ENCODE measurements at regions not wholly inside any gene's neighbourhood (a gene's known extent, or its start where the extent isn't known, plus 50 kb on each side); places are given as distances from the start of the nearest gene placed in this dataset.

DNA sequence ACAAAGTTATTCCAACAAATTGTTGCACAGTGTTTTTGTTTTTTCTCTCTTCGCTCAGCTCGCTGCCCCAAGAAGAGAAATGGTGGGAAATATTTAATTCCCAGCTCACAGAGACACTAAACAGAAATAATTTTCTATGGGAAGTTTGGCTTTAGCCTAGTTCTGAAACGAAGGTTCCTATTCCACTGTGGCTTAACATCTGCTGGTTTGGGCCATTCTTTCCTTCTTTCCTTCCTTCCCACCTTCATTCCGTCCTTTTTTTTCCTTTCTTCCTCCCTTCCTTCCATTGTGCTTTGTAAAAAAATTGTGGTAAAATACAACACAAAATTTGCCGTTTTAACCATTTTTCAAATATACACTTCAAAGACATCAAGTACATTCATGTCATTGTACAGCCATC is 393.5 kb upstream of the SOX9 start:
- H3K9me3 ChIP-seq (replicated peaks; ENCODE audit: control insufficient read depth, insufficient read depth, low read length), result peaks cover 4% of the 10 kb centered on the region
- CTCF ChIA-PET, result no interaction called here
- no peaks in the 10 kb centered on the region for H3K9me1 ChIP-seq (replicated peaks; ENCODE audit: control insufficient read depth, extremely low read depth, insufficient read depth, low read length)
- H2AFZ ChIP-seq (ENCODE audit: low read depth, low read length), result no peak overlapping the region
- H3K27me3 ChIP-seq (ENCODE audit: control insufficient read depth in 2 of 2, insufficient read depth in 2 of 2, low read length in 2 of 2), result no peaks in the 10 kb centered on the region
- dilution Hi-C loops (cut with MboI; ENCODE audit: extremely low pct_ligation_motif_present, low sequenced_read_pairs), result no loop called here
- no peaks in the 10 kb centered on the region for H3K4me1 ChIP-seq (ENCODE audit: control insufficient read depth, extremely low read depth, insufficient read depth, low read length)
- DNase-seq (ENCODE audit: low read depth, low spot score) (no peak), FAIRE-seq (no peak)
- no peaks in the 10 kb centered on the region for H4K20me1 ChIP-seq (replicated peaks; ENCODE audit: control insufficient read depth, extremely low read depth, insufficient read depth, low read length)
- intact Hi-C loops (cut with micrococcal nuclease), result no loop called here
- no peak for TF ChIP-seq EZH2 (IDR thresholded peaks at IDR 0.05; ENCODE audit: borderline replicate concordance, low read depth, low read length, severe bottlenecking)
- no peak for TF ChIP-seq MYC (IDR thresholded peaks at IDR 0.05; ENCODE audit: low read depth, low read length)
- TF ChIP-seq JUN (IDR thresholded peaks at IDR 0.05; ENCODE audit: borderline replicate concordance, insufficient read depth, insufficient read length, low read depth), result no peak
- no peak for TF ChIP-seq POLR2AphosphoS5 (IDR thresholded peaks at IDR 0.05; ENCODE audit: insufficient read depth, low read depth, low read length)
- TF ChIP-seq CTCF (IDR thresholded peaks at IDR 0.05; ENCODE audit: extremely low read depth in 1 of 2, insufficient read depth in 1 of 2, low read depth in 1 of 2, low read length in 2 of 2), result no peak
- TF ChIP-seq POLR2A (IDR thresholded peaks at IDR 0.05; ENCODE audit: low read depth, low read length), result no peak
- no peak for TF ChIP-seq MAX (IDR thresholded peaks at IDR 0.05; ENCODE audit: insufficient read depth, insufficient read length)
- no peak for TF ChIP-seq GATA2 (IDR thresholded peaks at IDR 0.05; ENCODE audit: insufficient read depth, insufficient read length, low read depth, low read length)
- TF ChIP-seq FOS (IDR thresholded peaks at IDR 0.05; ENCODE audit: borderline replicate concordance, insufficient read depth, low read length), result no peak
- POLR2A ChIA-PET, result no interaction called here
- no peak overlapping the region for H3K9ac ChIP-seq (replicated peaks; ENCODE audit: extremely low read depth, insufficient read depth, low read length)
- no peak overlapping the region for H3K27ac ChIP-seq (ENCODE audit: insufficient read depth, low read depth, low read length)
- H3K79me2 ChIP-seq (ENCODE audit: control insufficient read depth, insufficient read depth, low read length), result no peaks in the 10 kb centered on the region
- no peak overlapping the region for H3K4me3 ChIP-seq (replicated peaks in 1 of 3; ENCODE audit: insufficient read depth in 1 of 3, low read depth in 1 of 3, low read length in 3 of 3)
- BruUV-seq (replicated peaks), result no TSS peak
- no peaks in the 10 kb centered on the region for H3K36me3 ChIP-seq (ENCODE audit: control insufficient read depth in 2 of 2, extremely low read depth in 1 of 2, insufficient read depth in 2 of 2, low read length in 2 of 2)
- H3K4me2 ChIP-seq (ENCODE audit: insufficient read depth, low read length), result no peak overlapping the region

Data from endothelial cell of umbilical vein (primary cell).